NCI-H128 (cell line): ENCODE measurements at regions not wholly inside any gene's neighbourhood (a gene's known extent, or its start where the extent isn't known, plus 50 kb on each side); places are given as distances from the start of the nearest gene placed in this dataset.

Experiments
- DNase-seq: peaks from one replicate; lab custom pipeline; 2025; ENCODE audit not compliant: unreplicated experiment; lab: John Stamatoyannopoulos, UW

DNA sequence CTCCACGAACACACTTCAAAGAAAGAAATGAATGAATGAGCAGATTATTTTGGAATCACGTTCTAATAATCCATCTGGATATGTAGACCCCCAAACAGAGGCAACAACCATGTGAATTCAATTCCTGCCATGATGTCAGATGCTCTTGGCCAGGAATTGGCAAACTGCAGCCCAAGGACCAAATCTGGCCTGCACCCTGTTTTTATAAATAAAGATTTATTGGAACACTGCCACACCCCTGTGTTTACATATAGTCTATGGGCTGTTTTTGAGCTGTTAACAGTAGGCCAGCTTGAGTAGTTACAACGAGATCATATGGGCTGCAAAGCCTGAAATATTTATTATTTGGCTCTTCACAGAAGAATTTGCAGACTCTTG is 336.0 kb upstream of the ZFHX3 start:
- no peak for DNase-seq

DNA sequence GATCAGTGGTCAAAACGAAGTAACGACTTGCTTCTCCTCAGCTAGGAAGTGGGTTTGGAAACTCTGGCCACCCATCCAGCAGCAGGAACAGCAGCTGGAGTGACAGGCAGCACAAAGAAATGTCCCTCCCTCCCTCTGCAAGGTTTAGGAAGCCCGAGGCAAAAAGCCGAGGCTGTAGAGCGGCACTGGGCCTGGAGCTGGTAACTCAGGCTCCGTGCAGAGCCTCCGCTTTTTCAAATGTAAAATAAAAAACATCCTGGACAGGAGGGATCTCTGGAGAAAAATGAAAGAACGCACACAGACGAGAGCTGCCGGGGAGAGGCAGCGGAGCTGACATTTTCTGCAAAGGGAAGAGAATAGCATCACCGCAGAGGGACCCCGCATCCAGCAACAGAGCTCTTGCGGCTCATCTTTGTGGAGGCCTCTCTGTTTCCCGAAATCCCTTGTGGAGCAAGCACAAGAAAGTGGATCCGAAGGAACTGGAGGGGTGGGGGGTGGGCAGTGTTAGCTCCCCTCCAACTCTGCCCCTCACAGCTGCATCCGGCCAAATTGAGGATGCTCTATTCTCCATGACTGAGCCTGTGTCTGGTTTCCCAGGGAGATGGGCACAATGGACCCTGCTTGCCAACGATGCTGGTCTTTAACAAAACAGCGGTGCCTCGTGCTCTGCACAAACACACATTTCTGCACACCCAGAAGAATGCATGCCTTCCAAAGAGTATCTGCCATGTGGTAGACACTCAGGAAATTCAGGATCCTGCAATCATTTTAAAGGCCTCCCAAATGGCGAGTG is 335.5 kb upstream of the ZFHX3 start:
- no peak for DNase-seq

DNA sequence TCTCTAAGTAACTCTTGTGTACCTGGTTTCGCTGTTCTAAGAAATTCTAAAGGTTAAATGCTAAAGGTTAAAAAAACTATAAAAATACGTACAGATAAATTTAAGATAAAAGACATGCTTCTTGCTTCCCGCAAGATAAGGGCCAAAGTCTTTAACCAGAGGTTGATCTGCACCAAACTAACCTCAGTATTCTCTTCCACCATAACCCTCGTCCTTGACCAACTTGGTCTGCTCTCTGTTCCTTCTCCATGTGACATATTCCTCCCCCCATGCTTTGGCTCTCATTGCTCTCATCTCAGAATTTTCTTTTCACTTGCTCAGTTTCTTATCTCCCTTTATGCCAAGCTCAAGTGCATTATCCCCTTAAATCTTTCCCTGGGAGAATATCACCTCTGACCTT is 330.5 kb upstream of the ZFHX3 start:
- no peak for DNase-seq

DNA sequence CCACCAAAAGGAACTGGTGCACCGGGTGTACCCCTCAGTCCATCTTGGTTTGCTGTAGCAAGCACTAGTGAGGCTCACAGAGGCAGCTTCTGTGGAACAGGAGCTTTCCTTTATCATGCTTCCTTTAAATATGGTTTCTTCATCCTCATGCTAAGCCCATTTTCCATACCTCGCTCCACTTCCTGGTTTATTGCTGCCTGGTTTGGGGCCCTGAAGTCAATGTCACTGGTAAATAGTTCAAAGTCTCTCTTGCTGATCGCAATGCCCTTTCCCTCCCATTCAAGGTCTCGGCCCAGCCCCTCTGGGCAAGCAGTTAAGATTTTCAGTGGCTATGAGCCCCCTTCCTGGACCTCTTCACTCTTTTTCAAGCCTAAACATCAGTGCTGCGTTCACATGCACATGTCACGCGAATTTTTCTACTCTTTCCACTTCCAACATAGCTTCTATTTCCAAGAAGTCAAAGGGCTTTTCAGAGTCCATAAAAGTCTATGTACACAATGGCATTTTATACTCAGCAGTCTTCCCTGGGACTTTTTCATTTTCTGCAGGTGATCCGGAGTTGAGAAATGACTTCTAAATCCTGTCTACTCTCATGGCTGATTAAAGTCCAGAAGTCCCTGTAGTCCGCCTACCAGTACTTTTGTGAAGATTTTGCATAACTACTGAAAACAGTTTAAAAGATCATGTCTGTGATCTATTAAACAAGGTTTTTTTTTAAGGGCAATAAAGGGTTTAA is 323.8 kb upstream of the ZFHX3 start:
- no peak for DNase-seq

DNA sequence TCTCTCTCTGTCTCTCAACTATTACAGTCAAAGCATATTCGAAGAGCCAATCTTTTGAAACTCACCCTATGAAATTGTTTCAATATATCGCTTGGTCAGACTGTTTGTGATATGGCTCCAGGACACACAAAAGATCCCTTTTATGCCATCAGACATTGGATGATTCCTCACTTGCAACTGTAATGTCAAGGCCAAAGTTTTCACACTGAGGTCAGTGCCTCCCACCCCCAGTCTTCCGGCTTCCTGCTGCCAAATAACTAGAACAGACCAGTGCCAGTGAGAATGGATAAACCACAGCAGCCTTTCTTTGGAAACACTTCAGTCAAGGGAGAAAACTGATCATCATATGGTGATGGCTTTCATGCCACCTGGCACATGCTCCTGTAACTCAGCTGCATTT is 321.9 kb upstream of the ZFHX3 start:
- no peak for DNase-seq

DNA sequence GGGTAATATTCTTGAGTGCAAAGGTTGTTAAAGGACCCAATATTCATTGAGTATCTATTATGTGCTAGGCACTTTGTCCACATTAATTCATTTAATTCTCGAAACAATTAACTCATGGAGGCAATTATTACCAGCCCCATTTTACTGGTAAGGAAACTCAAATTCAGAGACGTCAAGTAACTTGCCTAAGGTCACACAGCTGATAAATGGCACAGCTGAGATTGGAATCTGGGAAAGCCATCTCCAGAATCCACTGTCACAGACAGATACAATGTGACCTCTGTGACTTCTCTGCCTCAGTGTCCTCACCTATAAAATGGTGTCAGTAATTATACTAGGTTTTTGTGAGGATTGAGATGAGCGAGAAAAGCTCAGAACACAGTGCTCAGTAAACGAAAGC is 320.8 kb upstream of the ZFHX3 start:
- no peak for DNase-seq

DNA sequence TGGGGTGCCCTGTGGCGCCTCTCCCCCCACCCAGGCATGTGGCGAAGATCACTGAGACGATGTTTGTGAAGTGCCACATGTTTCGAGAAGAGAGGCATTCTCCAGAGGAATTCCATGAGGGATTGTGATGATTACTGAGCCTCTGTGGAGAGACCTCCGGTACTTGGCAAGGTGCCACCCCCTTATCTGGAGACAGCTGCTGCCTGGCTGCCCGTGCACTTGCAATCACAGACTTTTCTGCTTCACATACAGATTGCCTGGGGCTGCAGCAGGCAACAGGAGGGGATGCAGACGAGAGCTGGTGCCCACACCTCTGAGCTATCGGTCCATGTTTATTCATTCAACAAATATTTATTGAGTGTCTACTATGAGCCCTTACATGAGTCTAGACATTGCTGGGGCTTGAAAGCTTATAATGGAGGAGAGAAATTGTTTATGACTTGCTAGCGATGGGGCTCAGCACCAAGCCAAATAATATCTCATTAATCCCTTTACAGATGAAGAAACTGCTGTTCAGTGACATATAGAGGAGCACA is 317.2 kb upstream of the ZFHX3 start:
- DNase-seq: peak; percentile 29

DNA sequence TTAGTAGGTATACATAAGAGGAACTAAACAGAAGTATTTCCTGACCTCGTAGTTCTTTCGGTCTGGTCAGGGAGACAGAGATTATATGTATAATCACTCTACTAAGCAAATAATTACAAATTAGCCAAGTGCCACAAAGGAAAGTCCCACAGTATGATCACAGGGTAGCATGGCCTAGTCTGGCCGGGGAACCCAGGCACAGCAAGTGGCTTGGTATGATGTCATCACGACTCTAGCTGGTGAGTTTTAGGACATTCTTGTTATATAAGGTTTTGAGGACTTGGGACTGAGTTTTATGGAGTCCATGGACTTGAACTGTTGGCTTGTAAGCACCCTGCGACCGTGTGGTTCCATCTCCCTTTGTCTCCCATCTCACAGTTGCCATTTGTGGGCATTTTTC is 316.5 kb upstream of the ZFHX3 start:
- no peak for DNase-seq

DNA sequence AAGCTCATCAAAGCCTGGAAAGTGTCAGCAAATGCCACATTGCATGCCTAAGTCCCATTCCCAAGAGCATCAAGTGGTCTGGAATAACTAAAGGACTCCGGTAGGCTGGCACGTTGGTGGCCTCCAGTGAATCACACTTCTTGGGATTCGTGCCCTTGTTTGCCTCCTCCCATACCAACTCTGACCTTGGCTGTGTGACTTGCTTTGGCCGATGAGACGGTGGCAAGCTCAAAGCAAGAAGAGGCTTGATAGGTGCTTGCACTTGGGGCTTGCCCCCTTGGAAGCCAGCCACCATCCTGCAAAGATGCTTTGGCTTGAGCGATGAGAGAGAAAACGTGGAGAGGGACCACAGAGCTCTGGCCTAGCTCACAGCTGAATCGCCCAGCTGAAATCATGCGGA is 313.1 kb upstream of the ZFHX3 start:
- no peak for DNase-seq

DNA sequence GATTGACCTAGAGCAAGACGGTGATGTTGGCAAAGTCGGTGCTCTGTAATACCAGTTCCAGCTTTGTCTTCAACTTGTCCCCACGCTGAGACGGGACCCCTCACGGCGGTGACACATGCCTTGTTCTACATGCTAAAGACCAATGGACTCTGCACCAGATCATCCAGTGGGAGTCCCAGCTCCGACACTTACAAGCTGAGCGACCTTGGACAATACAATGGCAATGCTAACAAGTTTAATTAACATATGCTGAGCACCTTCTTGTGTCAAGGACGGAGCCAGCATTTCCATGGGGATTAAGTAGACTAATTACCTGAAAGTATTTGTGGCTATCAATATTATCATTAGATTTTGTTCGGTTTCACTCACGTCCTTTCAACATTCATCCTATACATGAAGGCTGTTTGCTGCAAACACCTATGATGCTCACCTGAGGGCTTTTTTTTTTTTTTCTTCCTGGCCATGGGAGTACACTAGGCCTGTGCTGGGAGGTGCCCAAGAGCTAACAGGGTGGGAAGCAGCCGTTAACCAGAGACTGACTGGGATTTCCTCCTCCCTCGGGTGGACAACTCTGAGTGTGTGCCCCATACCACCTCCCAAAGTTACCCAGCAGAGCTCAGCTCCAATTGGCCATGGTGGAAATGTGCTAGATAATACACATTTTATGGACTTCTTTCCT is 308.6 kb upstream of the ZFHX3 start:
- DNase-seq: no peak

DNA sequence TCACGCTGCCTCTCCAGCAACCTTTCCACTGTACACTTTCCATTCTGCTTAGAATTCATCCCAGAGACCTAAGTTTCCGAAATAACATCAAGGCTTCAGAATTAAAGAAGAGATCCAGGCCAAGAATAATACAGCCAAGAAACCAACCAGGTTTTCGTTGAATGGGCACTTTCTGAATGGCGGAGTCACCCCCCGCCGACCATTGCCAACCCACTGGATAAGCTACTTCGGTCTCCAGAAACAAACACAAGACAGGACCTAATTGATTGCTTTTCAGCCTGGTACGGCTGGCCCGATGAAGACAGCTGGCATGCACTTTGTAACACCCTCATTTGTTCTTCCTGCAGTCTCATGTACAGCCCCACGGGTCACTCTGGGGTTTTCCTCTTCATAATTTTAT is 308.1 kb upstream of the ZFHX3 start:
- no peak for DNase-seq

DNA sequence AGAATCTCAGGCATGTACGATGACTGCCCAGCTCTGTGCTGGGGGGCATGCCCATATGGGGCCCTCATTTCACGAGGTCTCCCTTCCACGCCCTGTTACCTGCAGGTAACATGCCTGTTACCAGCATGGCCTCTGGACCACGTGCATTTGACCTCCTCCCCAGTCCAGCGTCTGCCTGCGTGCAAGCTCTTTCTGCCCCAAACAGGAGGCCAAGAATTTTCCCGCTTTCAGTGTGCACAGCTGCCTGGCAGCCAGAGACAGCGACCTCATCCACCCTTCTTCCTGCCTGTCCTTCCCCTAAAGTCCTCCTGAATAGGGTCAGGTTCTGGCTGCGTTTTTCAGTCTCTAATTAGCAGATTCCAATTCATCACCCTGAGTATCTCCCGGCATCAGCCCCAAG is 306.5 kb upstream of the ZFHX3 start:
- no peak for DNase-seq

DNA sequence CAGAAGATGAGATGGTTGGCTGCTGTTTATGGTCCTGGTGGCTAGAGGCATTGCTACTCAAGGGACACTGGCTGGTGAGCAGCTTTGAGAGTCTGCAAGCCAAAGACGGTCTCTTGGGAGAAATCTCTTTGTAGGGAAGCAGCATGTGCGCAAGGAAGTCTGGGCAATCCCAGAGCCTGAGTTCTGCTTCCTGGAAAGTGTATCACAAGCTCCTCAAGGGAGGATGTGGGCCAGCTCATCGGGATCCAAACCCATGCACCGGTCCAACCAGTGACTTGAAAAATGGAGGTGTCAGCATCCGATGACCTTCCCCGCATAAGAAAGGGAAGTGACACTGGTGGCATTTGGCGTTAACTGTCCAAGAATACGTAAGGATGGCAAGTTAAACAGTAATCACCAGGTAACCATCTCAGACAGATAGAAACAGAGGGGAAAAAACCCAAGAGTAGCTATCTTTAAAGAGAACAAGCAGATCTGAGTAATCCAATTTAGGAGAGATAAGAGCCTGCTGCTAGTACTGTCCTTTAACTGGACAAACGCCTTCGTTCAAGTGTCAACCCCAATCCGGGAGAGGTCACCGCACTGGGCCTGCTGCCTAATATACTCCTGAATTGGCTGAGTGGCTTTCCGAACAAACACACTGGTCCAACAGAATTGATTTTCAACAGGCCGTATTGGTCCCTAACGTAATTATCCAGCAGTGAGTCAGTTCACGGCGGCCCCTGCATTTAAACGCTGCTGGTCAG is 303.0 kb upstream of the ZFHX3 start:
- DNase-seq: no peak

DNA sequence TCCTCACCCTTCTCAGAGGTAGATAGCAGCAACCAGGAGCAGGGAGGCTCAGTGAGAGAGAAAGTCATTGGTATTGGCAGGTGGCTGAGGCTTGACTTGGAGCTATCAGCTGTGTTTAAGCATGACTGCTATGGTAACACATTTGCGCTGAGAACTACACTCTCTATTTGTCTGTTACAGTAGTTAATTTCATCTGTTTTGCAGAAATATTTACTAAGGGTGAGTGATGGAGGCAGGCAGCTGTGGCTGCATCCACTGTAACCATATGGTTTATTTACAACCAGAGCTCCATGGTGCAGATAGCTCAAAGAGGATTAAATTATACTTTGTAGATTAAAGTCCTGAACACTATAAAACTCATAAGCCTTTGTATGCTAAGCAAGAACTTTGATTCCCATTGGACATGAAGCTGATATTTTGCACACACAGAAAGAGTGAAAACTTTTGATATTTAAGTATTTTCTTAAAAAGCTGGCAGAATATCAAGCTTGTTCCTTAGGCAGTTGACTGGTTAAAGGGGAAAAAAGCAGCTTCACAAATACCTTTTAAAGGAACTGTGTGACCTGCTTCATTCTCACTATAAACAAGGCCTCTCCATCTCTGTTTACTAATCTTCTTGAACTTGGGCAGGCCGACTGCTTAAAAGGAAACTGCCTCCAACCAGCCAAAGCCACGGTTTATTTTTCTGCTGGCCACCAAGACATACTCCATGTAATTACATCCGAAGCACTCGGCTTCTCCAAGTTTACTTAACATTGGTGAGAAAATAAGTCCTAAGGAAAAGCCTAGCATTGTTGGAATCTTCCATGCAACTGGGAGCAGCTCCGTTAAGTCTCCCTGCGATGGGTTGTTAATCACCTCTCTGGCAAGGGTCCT is 299.8 kb upstream of the ZFHX3 start:
- no peak for DNase-seq

DNA sequence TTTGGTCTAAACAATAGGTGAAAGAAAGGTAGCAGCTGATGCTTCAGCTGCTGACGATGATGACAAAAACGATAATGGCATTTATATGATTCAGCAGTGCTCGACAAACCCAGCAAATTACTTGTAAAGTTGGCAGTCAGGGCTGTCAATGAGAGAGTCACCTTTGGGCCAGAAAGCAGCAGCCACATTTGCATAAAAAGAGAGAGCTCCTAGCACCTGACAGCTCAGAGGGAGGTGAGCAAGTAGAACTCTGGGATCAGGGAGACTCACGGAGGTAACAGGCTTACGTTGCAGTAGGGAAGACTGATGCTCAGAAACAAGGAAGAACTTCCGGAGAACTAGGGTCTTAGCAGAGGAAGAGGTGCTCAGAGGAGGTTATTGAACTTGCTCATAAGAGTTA is 291.9 kb upstream of the ZFHX3 start:
- no peak for DNase-seq

DNA sequence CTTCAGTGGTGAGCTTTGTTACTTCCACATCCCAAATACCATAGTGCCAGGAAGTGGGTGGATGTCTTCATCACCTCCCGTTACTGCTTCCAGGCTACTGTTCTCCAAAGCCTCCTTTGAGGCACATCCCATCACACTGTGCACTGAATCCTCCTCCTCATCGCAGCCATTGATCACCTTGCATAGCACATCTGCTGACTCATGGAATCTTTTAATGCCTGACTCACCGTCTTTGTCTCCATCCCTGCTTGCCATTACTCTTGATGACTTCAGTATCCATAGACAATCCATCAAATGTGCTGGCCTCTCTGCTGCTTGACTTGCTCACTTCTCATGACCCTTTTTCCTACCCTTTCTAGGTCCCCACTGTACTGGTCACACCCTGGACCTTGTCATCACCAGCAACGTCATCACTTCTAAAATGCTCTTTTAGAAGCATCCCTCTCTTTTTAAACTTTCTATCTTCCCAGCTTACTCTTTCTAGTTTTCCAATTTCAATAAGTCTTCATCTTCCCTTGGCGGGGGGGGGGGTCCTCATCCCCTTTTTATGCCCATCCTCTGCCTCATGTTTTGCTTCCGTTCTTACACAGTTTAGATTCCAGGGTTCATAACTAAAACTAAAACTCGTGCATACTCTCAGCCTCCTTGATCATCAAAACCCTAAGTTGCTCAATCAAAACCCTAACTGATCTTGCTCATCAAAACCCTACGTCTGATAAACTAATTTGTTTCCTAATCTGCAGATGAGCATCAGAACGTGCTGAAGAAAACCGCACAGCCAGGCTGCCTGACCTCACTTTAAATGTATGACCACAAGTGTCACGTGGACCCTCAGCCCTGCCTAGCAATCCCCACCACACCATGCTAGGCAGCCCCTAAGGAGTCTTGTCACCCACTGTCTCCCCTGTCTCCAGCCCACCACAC is 289.7 kb upstream of the ZFHX3 start:
- no peak for DNase-seq

DNA sequence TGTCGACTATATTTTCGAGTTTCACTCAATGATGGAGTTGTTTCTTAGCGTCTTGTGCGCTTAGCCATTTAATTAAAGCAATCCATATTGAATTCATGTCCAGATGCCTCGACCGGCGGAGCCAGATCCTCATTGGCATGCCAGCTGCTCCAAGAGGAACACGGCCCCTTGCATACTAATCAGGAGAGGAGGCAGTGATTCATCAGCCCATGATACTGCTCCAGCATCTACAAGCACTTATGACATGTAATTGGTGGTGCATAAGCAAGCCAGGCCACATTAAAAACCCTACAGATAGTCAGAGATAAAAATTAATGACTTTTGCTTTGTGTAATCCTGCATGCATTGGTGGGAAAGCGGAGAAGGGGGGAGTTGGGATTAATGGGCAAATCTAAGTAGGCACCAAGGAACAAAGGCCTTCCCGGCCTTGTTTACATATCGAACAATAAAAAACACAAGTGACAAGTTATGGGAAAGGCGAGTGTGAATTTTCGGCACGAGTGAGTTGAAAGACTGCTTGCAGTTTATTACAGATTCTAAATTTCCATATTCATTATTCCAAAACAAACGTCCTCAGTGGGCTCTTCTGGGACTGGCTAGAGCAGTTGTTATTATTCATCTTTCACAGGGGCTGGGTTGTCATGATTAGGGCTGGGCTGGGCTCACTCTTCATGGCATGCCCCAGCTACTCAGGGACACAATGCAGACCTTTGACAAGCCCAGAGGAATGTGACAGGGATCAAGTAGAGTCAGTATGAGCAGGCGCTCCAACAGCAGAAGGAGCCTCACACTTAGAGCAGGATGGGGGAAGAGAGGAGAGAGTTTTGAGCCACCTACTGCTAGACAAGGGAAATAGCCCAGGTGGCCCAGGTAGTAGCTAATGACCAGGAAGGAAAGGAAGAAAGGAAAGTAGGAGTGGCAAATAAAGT is 281.7 kb upstream of the ZFHX3 start:
- no peak for DNase-seq
